GM10266 (cell line): ENCODE measurements at regions not wholly inside any gene's neighbourhood (a gene's known extent, or its start where the extent isn't known, plus 50 kb on each side); places are given as distances from the start of the nearest gene placed in this dataset.
"Not testable (repeated sequence)": the region's sequence is repeated elsewhere in the genome, so short reads cannot be mapped to it uniquely, and the experiment has no call there.

Experiments used
- DNase-seq: peaks from one replicate; pipeline ENCODE4 v3.0.0; 2012; ENCODE audit errors: extremely low spot score
- CTCF ChIP-seq: IDR thresholded peaks from 2 replicates; pipeline ENCODE4 v1.5.1; 2012; ENCODE audit warnings: mild to moderate bottlenecking, low read depth; ENCODE audit not compliant: control insufficient read depth, insufficient read depth; ENCODE audit errors: missing control alignments

GRCh38 chr11:47928426-47928825 lies 51.9 kb upstream of the PTPRJ start:
- no peak for DNase-seq
- no peak for TF ChIP-seq CTCF

- TF ChIP-seq CTCF, result no peak
- no peak for DNase-seq
Measured at GRCh38 chr11:47924184-47924691, 56.1 kb upstream of the PTPRJ start.

GRCh38 chr11:47923667-47924066 lies 56.7 kb upstream of the PTPRJ start:
- DNase-seq, result no peak
- TF ChIP-seq CTCF, result no peak

- DNase-seq, result not testable (repeated sequence)
Measured at GRCh38 chr11:47921080-47921555, 59.2 kb upstream of the PTPRJ start.

GRCh38 chr11:47918882-47919495 lies 61.4 kb upstream of the PTPRJ start:
- no peak for DNase-seq
- TF ChIP-seq CTCF, result no peak

- TF ChIP-seq CTCF, result no peak
Measured at GRCh38 chr11:47918370-47918690, 62.0 kb upstream of the PTPRJ start.

GRCh38 chr11:47917599-47918369 lies 62.6 kb upstream of the PTPRJ start:
- no peak for TF ChIP-seq CTCF
- no peak for DNase-seq

More at GRCh38 chr11:47918370-47918690, 62.0 kb upstream of the PTPRJ start:
- DNase-seq, result no peak

- TF ChIP-seq CTCF, result no peak
- no peak for DNase-seq
Measured at GRCh38 chr11:47916361-47916841, 64.0 kb upstream of the PTPRJ start.
